Vagina (tissue), 2 donors: ENCODE measurements at regions not wholly inside any gene's neighbourhood (a gene's known extent, or its start where the extent isn't known, plus 50 kb on each side); places are given as distances from the start of the nearest gene placed in this dataset.

Source experiments
- DNase-seq, 2 donors: peaks; one replicate each; pipeline ENCODE4 v3.0.0-alpha.2; 2017; ENCODE audit errors: extremely low spot score in 2 of 2
- H3K27ac ChIP-seq: fragments of 200-600 bp; sonication (generic); one replicate; pipeline ENCODE4 v1.5.1; 2019
- H3K27me3 ChIP-seq: fragments of 200-600 bp; sonication (generic); one replicate; pipeline ENCODE4 v1.5.1; 2019
- H3K36me3 ChIP-seq, 2 donors: fragments of 200-600 bp; sonication (generic); one replicate each; pipeline ENCODE4 v1.5.1; 2017 to 2019
- H3K4me1 ChIP-seq: fragments of 200-600 bp; sonication (generic); one replicate; pipeline ENCODE4 v1.5.1; 2019
- H3K4me3 ChIP-seq, 2 donors: fragments of 200-600 bp; sonication (generic); 1 replicate in 1 of 2; 2 replicates in 1 of 2; pipeline ENCODE4 v1.5.1; 2016 to 2019
- H3K9me3 ChIP-seq: fragments of 200-600 bp; sonication (generic); one replicate; pipeline ENCODE4 v1.5.1; 2019
- POLR2A ChIP-seq, 2 donors: fragments of 450-650 bp; IDR thresholded peaks; one replicate each; pipeline ENCODE4 v1.6.1; 2017; ENCODE audit warnings: antibody characterized with exemption in 2 of 2, mild to moderate bottlenecking in 2 of 2, moderate library complexity in 2 of 2
- POLR2AphosphoS5 ChIP-seq, 2 donors: sonication (generic); formaldehyde crosslinking; IDR thresholded peaks; one replicate each; pipeline ENCODE4 v1.9.0; 2017; ENCODE audit warnings: antibody characterized with exemption in 2 of 2, mild to moderate bottlenecking in 2 of 2, low read depth in 1 of 2; ENCODE audit not compliant: insufficient read depth in 1 of 2
- intact Hi-C: fragments of 100-400 bp; cut with DNase I; formaldehyde crosslinking; loops from one replicate; pipeline ENCODE4 v1.15.1; 2023
- TF ChIP-seq, protein P1 (sequence below), 3 experiments: fragments of 450-650 bp in 2 of 3; fragments of 200-600 bp in 1 of 3; sonication (generic) in 1 of 3; IDR thresholded peaks; one replicate each; pipeline ENCODE4 v1.5.1; 2017 to 2019; ENCODE audit warnings: antibody characterized with exemption in 3 of 3, mild to moderate bottlenecking in 2 of 3, moderate library complexity in 2 of 3

DNA sequence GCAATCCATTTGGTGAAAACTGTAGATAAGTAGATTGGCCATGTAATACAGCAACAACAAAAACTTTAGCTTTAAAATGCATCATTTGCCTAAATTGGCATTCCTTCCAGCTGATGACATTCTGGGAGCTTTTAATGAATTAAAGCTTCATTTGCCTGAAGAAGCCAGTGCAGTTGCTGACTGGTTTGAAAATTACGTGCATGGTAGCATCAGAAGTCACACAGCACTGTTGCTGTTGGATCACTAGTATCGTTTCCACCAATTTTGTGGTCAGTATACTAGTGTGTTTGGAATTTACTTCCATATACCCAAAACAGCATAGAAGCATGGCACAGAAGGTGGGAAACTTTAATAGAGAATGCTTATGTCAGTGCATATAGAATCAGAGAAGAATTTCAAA lies 194.9 kb downstream of the ETV1 start:
- no peaks in the 10 kb centered on the region for H3K27me3 ChIP-seq
- TF ChIP-seq POLR2A (IDR thresholded peaks at IDR 0.05) (no peak), POLR2AphosphoS5 (IDR thresholded peaks at IDR 0.05; ENCODE audit: insufficient read depth in 1 of 2, low read depth in 1 of 2) (no peak)
- TF ChIP-seq, protein P1, sequence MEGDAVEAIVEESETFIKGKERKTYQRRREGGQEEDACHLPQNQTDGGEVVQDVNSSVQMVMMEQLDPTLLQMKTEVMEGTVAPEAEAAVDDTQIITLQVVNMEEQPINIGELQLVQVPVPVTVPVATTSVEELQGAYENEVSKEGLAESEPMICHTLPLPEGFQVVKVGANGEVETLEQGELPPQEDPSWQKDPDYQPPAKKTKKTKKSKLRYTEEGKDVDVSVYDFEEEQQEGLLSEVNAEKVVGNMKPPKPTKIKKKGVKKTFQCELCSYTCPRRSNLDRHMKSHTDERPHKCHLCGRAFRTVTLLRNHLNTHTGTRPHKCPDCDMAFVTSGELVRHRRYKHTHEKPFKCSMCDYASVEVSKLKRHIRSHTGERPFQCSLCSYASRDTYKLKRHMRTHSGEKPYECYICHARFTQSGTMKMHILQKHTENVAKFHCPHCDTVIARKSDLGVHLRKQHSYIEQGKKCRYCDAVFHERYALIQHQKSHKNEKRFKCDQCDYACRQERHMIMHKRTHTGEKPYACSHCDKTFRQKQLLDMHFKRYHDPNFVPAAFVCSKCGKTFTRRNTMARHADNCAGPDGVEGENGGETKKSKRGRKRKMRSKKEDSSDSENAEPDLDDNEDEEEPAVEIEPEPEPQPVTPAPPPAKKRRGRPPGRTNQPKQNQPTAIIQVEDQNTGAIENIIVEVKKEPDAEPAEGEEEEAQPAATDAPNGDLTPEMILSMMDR (IDR thresholded peaks at IDR 0.05) = no peak
- no peaks in the 10 kb centered on the region for H3K36me3 ChIP-seq
- no peak overlapping the region for H3K4me3 ChIP-seq
- H3K27ac ChIP-seq = no peak overlapping the region
- H3K4me1 ChIP-seq = no peaks in the 10 kb centered on the region
- DNase-seq = no peak
- intact Hi-C loops = no loop called here
- H3K9me3 ChIP-seq = no peaks in the 10 kb centered on the region

DNA sequence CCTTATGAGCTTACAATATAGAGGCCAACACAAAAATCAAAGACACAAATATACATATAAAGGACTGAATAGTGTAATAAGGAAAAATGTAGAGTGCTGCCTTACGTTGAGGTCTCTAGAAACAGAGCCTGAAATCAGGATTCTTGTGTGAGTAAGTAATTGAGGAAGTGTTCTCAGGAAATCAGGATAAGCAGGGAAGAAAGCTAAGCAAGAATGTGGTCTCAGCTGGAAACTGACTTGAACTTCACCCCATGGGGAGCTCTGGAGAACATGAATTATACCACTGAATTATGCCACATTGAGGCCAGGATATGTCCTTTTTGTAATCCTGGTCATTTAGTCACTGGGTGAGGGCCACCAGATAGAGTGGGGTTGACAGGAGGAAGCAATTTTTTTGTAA lies 191.9 kb downstream of the ETV1 start:
- H3K27me3 ChIP-seq = no peaks in the 10 kb centered on the region
- intact Hi-C loops = no loop called here
- H3K4me1 ChIP-seq = no peaks in the 10 kb centered on the region
- no peak overlapping the region for H3K4me3 ChIP-seq
- no peaks in the 10 kb centered on the region for H3K36me3 ChIP-seq
- TF ChIP-seq, protein P1 (IDR thresholded peaks at IDR 0.05) = no peak
- TF ChIP-seq POLR2AphosphoS5 (IDR thresholded peaks at IDR 0.05; ENCODE audit: insufficient read depth in 1 of 2, low read depth in 1 of 2) (no peak), POLR2A (IDR thresholded peaks at IDR 0.05) (no peak)
- H3K9me3 ChIP-seq = no peaks in the 10 kb centered on the region
- no peak overlapping the region for H3K27ac ChIP-seq
- no peak for DNase-seq

DNA sequence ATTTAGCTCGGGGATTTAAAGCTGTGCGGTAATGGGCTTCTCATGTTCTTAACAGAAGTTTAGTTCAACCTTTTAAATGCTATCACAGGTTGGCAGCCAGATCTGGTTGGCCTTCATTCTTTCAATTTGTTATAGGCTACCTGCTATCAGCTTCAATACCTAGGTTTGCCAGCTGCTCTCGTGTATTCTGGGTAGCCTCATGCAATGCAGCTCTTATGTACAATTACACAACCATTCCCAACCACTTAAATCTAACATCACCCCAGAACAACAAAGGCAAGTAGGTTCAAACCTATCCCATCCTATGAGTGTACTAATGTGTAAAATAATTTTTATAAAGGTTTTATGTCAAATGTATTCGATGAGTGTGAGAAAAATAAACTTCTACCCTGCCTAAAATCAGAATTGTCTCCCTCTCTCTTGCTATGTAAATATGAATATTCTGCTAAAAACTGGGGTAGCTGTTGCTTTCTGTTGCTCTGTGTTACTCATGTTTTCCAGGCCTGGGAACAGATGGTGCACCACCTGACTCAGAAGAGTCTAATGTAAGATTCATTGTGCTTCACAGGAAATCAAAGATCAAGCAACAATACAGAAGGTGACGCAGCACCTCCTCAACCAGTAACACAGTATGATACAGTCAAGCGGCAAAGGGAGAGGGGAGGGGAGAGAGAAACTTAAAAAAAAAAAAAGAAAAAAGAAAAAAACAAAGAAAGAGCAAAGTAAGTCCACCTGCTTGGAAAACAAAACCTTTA lies 188.6 kb downstream of the ETV1 start:
- no peaks in the 10 kb centered on the region for H3K4me1 ChIP-seq
- intact Hi-C loops = no loop called here
- no peak overlapping the region for H3K4me3 ChIP-seq
- no peaks in the 10 kb centered on the region for H3K9me3 ChIP-seq
- H3K27ac ChIP-seq = no peak overlapping the region
- DNase-seq = no peak
- no peaks in the 10 kb centered on the region for H3K27me3 ChIP-seq
- no peaks in the 10 kb centered on the region for H3K36me3 ChIP-seq
- TF ChIP-seq, protein P1 (IDR thresholded peaks at IDR 0.05) = no peak
- TF ChIP-seq POLR2AphosphoS5 (IDR thresholded peaks at IDR 0.05; ENCODE audit: insufficient read depth in 1 of 2, low read depth in 1 of 2) (no peak), POLR2A (IDR thresholded peaks at IDR 0.05) (no peak)

DNA sequence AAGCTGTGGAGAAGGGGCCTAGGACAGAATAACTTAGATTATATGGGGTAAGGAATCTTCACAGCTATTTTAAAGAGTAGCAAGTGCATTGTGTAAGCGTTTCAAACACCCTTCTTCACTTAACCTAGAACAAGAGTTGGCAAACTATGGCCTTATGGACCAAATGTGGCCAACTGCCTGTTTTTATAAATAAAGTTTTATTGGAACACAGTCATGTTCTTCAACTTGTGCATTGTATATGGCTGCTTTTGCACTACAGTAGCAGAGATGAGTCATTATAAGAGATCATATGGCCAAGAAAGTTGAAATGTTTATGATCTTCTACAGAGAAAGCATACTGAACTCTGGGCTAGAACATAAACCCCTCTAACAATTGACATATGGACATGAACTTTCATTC lies 187.8 kb downstream of the ETV1 start:
- Histone ChIP-seq H3K4me1 (no peaks in the 10 kb centered on the region), H3K27ac (no peak overlapping the region), H3K36me3 (no peaks in the 10 kb centered on the region), H3K9me3 (no peaks in the 10 kb centered on the region), H3K4me3 (no peak overlapping the region), H3K27me3 (no peaks in the 10 kb centered on the region)
- no peak for DNase-seq
- intact Hi-C loops = no loop called here
- TF ChIP-seq POLR2AphosphoS5 (IDR thresholded peaks at IDR 0.05; ENCODE audit: insufficient read depth in 1 of 2, low read depth in 1 of 2) (no peak), POLR2A (IDR thresholded peaks at IDR 0.05) (no peak)
- TF ChIP-seq, protein P1 (IDR thresholded peaks at IDR 0.05) = no peak

DNA sequence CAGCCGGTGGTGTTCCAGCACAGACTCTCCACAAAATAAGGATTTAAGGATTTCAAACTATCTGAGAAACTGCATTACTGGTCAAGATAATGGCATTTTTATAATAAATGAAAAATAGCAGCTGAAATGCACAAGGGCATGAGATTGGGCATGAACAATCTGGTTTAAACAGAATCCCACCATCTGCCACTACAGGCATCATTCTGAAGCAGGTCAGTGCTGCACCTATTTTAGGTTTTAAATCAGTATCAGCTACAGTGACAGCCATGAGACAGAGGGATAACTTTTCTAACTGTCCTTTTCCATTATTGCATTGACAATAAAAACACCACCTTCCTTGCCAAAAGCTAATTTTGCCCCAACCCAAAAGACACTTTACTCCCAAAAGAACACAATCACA lies 186.8 kb downstream of the ETV1 start:
- TF ChIP-seq, protein P1 (IDR thresholded peaks at IDR 0.05) = no peak
- no peak for TF ChIP-seq POLR2AphosphoS5 (IDR thresholded peaks at IDR 0.05; ENCODE audit: insufficient read depth in 1 of 2, low read depth in 1 of 2)
- TF ChIP-seq POLR2A (IDR thresholded peaks at IDR 0.05) = no peak
- DNase-seq = no peak
- Histone ChIP-seq H3K27me3 (no peaks in the 10 kb centered on the region), H3K27ac (no peak overlapping the region), H3K4me3 (no peak overlapping the region), H3K4me1 (no peaks in the 10 kb centered on the region), H3K9me3 (no peaks in the 10 kb centered on the region), H3K36me3 (no peaks in the 10 kb centered on the region)
- intact Hi-C loops = no loop called here
